Mucosa of descending colon (tissue), 3 donors: ENCODE measurements at regions not wholly inside any gene's neighbourhood (a gene's known extent, or its start where the extent isn't known, plus 50 kb on each side); places are given as distances from the start of the nearest gene placed in this dataset.
A peak's percentile ranks its signal among the peaks of the same experiment; 100 is the strongest.

ENCODE experiments used
- ATAC-seq: fragments of 200-7000 bp; cut with Tn5 transposase; one replicate; pipeline ENCODE4 v1.9.1; 2020; ENCODE audit warnings: mild to moderate bottlenecking, moderate library complexity
- DNase-seq, 3 donors: peaks; one replicate each; pipeline ENCODE4 v3.0.0-alpha.2; 2020
- H3K36me3 ChIP-seq: fragments of 200-600 bp; one replicate; pipeline ENCODE4 v1.8.0; 2021; ENCODE audit warnings: low read depth, mild to moderate bottlenecking
- H3K4me1 ChIP-seq: fragments of 200-600 bp; one replicate; pipeline ENCODE4 v1.8.0; 2021; ENCODE audit warnings: low read depth, mild to moderate bottlenecking
- H3K4me3 ChIP-seq: fragments of 200-600 bp; one replicate; pipeline ENCODE4 v1.8.0; 2021; ENCODE audit warnings: mild to moderate bottlenecking
- H3K9me3 ChIP-seq: fragments of 200-600 bp; one replicate; pipeline ENCODE4 v1.8.0; 2021; ENCODE audit warnings: mild to moderate bottlenecking
- intact Hi-C, 2 donors: fragments of 100-400 bp; cut with DNase I in 1 of 2; cut with micrococcal nuclease in 1 of 2; formaldehyde crosslinking; loops; one replicate each; pipeline versions ENCODE4 v1.11.0 to v1.11.1; 2022; cut with DNase I, micrococcal nuclease
- TF ChIP-seq, protein P1 (sequence below): fragments of 200-600 bp; IDR thresholded peaks from one replicate; pipeline ENCODE4 v1.8.0; 2022; ENCODE audit warnings: antibody characterized with exemption, mild to moderate bottlenecking
- donor health status: DM: no; HTN: no; CAD: no; lungs with moderate emphysema.
- donor health status: DM: no; HTN: no; CAD: no.
- donor health status: DM: no; HTN: yes; CAD: no.

GRCh38 chr15:62809968-62810260 lies 232.6 kb upstream of the TPM1 start:
- H3K9me3 ChIP-seq, result no peaks in the 10 kb centered on the region
- H3K4me1 ChIP-seq, result no peaks in the 10 kb centered on the region
- H3K36me3 ChIP-seq, result no peaks in the 10 kb centered on the region
- no peak overlapping the region for H3K4me3 ChIP-seq
- DNase-seq, result no peak
- ATAC-seq, result no peak
- intact Hi-C loops, result no loop called here
- TF ChIP-seq, protein P1, sequence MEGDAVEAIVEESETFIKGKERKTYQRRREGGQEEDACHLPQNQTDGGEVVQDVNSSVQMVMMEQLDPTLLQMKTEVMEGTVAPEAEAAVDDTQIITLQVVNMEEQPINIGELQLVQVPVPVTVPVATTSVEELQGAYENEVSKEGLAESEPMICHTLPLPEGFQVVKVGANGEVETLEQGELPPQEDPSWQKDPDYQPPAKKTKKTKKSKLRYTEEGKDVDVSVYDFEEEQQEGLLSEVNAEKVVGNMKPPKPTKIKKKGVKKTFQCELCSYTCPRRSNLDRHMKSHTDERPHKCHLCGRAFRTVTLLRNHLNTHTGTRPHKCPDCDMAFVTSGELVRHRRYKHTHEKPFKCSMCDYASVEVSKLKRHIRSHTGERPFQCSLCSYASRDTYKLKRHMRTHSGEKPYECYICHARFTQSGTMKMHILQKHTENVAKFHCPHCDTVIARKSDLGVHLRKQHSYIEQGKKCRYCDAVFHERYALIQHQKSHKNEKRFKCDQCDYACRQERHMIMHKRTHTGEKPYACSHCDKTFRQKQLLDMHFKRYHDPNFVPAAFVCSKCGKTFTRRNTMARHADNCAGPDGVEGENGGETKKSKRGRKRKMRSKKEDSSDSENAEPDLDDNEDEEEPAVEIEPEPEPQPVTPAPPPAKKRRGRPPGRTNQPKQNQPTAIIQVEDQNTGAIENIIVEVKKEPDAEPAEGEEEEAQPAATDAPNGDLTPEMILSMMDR, result no peak

DNA sequence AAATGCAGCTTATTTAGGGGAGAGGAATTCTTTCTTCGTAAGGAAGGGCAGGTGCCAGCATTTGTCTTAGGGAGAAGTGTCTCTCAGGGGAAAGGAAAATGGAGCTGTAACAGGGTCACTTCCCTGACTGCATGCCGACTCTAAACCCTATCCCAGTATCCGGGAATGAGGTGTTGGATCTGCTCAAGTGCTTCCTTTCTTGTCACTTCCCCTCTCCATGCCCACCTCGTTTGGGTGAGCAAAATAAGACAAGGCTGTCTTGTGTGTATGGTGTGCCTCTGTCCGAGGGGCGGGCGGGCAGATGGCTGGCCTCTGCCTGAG lies 230.1 kb upstream of the TPM1 start:
- DNase-seq (no peak), ATAC-seq (no peak)
- Histone ChIP-seq H3K4me3 (no peak overlapping the region), H3K9me3 (no peaks in the 10 kb centered on the region), H3K4me1 (no peaks in the 10 kb centered on the region), H3K36me3 (no peaks in the 10 kb centered on the region)
- intact Hi-C loops, result no loop called here
- TF ChIP-seq, protein P1, result no peak

DNA sequence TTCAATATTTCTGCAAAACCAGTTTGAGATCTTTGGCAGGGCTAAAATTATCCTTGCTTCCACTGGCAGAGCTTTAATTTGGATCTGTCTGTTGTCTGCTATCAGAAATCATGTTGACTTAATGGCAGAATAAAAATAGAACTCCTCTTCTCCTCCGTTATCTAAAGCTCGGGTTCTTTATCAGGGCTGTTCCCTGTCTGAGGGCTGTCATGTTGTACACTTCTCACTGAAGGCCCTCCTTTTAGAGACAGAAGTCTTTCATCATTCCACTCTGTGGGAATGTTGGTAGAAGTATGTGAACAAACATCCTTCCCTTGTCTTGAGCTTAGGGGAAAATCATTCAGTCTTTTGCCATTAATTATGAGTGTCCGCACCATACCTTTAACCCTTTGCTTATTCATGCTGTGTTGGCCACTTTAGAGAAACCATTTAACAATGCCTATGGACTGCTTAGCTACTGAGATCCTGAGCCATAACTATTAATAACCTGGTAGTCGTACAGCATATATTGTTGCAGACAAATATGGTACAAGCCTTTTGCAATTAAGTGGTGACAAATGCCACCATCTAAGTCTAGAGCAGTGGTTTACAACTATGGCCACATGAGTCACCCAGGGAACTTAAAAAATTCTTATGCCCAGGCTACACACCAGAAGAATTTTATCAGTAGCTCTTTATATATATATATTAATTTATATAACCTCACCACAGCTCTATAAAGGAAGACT lies 226.0 kb upstream of the TPM1 start:
- ATAC-seq, result no peak
- DNase-seq, result no peak
- TF ChIP-seq, protein P1, result no peak
- H3K4me1 ChIP-seq, result peaks cover 10% of the 10 kb centered on the region
- no peaks in the 10 kb centered on the region for H3K9me3 ChIP-seq
- no peaks in the 10 kb centered on the region for H3K36me3 ChIP-seq
- H3K4me3 ChIP-seq, result no peak overlapping the region
- intact Hi-C loops, result no loop called here

- Histone ChIP-seq H3K9me3 (no peaks in the 10 kb centered on the region), H3K4me3 (no peak overlapping the region), H3K4me1 (peaks cover 20% of the 10 kb centered on the region), H3K36me3 (no peaks in the 10 kb centered on the region)
- ATAC-seq (no peak), DNase-seq (no peak)
- TF ChIP-seq, protein P1, result no peak
- intact Hi-C loops, result no loop called here
Observed at GRCh38 chr15:62818691-62819090, 223.9 kb upstream of the TPM1 start.

DNA sequence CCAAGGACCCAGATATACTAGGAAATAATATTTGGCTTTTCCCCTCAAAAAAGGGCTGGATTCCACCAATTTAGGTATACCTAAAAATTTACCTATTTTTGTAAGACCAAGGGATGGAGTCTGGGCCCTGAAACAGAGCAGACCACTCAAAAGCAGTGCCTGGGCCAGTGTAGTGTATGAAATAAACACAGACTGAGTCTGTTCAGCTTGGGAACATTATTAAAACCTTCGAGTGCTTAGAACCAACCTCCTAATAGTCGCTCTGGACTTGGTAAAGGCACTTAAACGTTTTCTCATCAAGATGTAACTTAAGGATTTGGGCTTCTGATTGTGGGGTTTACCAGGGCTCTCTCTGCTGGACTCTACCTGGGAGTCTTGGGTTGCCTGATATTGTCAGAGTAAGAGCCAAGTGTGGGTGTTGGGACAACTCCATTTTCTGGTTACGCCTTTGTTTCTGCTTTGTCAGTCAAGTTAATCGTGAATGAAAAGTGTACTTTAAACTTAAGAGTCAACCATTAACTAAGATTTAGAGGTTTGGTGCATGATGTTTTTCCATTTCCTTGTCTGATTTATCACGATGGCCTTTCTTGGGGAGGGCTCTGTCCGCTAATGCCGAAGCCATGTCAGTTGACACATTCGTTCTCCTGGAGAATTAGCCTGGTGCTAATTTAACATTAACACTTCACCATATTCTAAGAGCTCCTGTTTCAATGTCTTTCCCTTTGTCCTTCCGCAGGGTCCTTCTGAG lies 221.0 kb upstream of the TPM1 start:
- H3K36me3 ChIP-seq, result no peaks in the 10 kb centered on the region
- H3K4me1 ChIP-seq, result peaks cover 21% of the 10 kb centered on the region
- TF ChIP-seq, protein P1, result no peak
- no peak overlapping the region for H3K4me3 ChIP-seq
- H3K9me3 ChIP-seq, result no peaks in the 10 kb centered on the region
- ATAC-seq (peak; percentile 84), DNase-seq (peak in 1 of 3 donors; percentile 67)
- intact Hi-C loops, result no loop called here
